ENCODE measurements at regions not wholly inside any gene's neighbourhood (a gene's known extent, or its start where the extent isn't known, plus 50 kb on each side); places are given as distances from the start of the nearest gene placed in this dataset.

GRCh38 chr11:15730263-15730994 is 615.7 kb downstream of the INSC start:
- TF ChIP-seq ZNF277 (CRISPR knock-in tag; IDR thresholded peaks at IDR 0.05; ENCODE audit: borderline replicate concordance), result no peak
- no peak for TF ChIP-seq KDM1A (IDR thresholded peaks at IDR 0.05)
- no peak for TF ChIP-seq NFYB (IDR thresholded peaks at IDR 0.05; ENCODE audit: extremely low read depth, insufficient read length)
- no peak for TF ChIP-seq ELK1 (CRISPR knock-in tag; IDR thresholded peaks at IDR 0.05)
- TF ChIP-seq TARDBP (IDR thresholded peaks at IDR 0.05), result no peak
- TF ChIP-seq RERE (CRISPR knock-in tag; IDR thresholded peaks at IDR 0.05; ENCODE audit: borderline replicate concordance), result no peak
- no peak for TF ChIP-seq USF2 (CRISPR knock-in tag; IDR thresholded peaks at IDR 0.05)
- TF ChIP-seq SIN3B (IDR thresholded peaks at IDR 0.05; ENCODE audit: low read depth), result no peak
- no peak for TF ChIP-seq CTCF (IDR thresholded peaks at IDR 0.05 in 2 of 3, conservative IDR thresholded peaks at IDR 0.05 in 1 of 3; ENCODE audit: insufficient read depth in 2 of 3, low read depth in 1 of 3, low read length in 3 of 3)
- no peak for TF ChIP-seq HMGN3 (IDR thresholded peaks at IDR 0.05; ENCODE audit: borderline replicate concordance, extremely low read depth, insufficient read length, low read depth, low read length)
